GM12892 (cell line): ENCODE measurements at regions not wholly inside any gene's neighbourhood (a gene's known extent, or its start where the extent isn't known, plus 50 kb on each side); places are given as distances from the start of the nearest gene placed in this dataset.

ENCODE experiments used
- POLR2A ChIP-seq: IDR thresholded peaks from 2 replicates; pipeline ENCODE4 v1.6.1; 2011; ENCODE audit warnings: low read depth, low read length, control low read depth
- TAF1 ChIP-seq: IDR thresholded peaks from 2 replicates; pipeline ENCODE4 v1.6.1; 2011; ENCODE audit warnings: low read depth, mild to moderate bottlenecking, control low read depth, low read length, borderline replicate concordance

- TF ChIP-seq POLR2A (no peak), TAF1 (no peak)
These were observed 645.2 kb upstream of the IGFBP3 start for GRCh38 chr7:46566097-46566774.
